CD4-positive, alpha-beta T cell treated with Interleukin-4 for 1 hour (primary cell): ENCODE measurements at regions not wholly inside any gene's neighbourhood (a gene's known extent, or its start where the extent isn't known, plus 50 kb on each side); places are given as distances from the start of the nearest gene placed in this dataset.
A peak's percentile ranks its signal among the peaks of the same experiment; 100 is the strongest.

Source experiments
- DNase-seq, 2 donors: peaks; one replicate each; pipeline ENCODE4 v3.0.0-alpha.2; 2020 to 2022

DNA sequence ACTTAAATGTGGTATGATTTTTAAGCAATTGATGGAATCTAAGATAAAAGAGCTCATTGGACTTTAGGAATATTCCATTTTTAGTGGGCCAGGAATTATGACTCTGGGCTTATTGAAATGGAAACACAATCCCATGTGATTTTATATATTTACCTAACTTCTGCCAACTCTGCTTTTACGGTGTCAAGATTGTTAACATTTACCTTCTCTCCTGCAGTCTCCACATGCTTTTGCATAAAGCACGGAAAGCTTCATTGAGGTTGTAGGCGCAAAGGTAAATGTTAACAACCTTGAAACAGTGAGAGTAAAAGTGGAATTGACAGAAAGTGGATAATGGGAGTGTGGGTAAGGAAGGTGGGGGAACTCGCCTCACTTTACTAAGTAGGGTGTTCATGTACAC, 468.1 kb downstream of the PMP22 start:
- no peak for DNase-seq

DNA sequence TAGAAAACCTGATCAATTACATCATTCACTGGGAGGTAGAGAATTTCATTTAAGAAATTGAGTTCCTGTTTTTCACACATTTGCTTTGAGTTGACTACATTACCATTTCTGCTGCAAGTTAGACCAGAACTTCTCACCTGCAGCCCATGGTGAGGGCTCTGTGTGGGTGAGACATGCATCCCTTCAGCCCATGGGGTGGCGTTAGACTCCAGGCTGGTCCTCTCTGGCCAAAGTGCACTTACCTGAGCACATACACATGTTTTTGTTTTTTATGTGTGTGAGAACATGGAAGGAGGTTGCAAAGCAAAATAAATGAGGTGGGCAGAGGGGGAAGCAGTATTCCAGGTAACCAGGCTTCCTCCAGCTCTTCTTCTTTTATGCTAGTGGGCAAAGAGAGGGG, 470.2 kb downstream of the PMP22 start:
- no peak for DNase-seq

DNA sequence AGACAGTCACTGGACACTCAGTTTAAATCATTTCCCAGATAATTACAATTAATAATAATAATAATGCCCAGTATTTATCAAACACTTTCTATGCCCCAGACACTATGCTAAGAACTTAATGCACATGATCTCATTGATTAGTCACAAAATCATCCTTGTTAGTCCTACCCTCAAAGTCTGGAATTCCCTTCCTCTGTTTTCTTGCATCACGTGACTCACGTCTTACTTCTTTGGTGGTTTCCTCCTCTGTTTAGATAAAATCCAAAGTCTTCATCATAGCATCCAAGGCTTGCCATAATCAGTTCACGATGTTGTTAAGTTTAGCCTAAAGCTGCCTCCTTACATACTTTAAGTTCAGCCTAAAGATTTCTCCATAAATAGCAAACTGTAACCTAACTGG, 471.9 kb downstream of the PMP22 start:
- no peak for DNase-seq

DNA sequence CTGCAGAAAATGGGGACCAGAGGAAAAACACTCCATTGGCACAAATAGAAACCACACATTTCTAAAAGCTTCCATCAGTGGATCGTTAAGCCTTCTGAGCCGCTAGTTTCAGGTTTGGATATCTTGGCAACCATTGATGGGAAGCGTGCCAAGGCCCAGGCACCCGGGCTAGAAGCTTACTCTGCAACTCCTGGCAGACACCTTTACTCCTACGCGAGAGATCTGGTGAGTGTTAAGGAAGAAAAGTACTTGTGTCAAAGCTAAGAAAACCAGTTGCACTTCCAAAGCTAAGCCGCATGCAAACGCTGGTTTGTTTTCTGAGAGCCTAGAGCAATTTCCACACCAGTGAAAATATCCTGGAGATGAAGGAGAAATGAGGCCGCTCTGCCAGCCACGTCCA, 472.4 kb downstream of the PMP22 start:
- no peak for DNase-seq

DNA sequence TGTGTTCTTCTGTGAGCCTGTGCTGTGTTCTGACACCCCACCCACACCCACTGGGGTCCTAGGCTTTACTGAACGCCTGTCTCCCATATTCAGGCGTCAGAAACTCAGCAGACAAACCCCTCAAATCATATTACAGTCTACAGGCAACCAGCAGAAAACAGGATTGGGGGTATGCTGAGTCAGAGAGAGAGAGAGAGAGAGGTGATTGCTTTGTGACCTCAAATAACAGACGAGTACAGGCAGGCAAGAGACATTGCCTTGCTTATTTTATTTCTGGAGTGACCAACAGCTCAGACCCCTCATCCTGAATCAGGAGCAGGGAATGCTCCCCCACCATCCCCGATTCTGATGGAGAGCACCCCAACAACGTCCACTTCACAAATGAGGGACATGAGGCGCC, 473.9 kb downstream of the PMP22 start:
- no peak for DNase-seq

DNA sequence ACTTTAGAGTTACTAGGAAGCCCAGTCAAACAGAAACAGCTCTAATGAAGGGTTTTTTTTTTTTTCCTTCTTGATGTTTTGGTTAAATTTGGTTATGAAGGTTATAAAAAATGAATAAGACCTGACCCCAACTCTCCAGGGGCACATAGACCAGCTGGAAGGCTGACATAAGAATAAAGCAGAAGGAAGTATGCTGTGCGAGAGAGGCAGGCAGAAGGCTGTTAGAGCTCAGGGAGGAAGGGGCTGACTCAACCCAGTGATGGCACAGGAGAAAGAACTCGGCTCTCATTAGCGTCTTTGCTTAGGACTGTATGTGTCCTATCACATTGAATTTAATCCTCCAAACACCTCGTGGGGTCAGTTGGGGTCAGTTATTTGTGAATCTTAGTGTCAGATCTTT, 474.6 kb downstream of the PMP22 start:
- DNase-seq: peak in 1 of 2 donors; percentile 14

DNA sequence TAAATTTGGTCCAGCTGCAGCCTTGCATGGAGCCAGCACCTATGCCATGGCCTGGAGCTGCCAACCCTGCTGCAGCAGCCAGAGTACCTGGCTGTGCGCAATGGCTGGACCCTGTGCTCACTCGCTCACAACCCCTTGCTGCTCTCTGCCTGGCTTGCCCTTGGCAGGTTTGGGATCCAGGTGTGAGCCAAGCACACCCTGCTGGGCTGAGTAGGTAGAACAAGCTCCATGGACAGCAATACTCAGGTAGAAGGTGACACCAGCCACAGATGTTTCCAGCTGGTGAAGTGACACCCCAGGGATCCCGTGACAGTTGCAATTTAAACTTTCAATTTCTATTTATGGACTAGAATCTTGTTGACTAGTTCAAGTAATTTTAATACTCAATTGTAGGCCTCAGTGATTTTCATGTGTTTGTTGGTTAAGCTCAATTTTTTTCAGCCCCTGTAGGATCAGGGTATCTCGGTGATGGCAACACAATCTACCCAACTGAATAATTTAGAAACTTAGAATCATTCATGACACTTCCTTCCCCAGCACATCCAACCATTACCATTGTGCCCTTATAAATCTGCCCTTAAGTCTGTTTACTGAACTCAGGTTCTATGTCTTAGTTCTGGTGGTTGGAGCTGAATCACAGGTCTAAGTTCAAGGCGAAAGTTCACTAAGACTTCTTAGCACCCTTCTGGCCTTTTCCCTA, 480.0 kb downstream of the PMP22 start:
- peak; percentile 24 to 35 for DNase-seq

DNA sequence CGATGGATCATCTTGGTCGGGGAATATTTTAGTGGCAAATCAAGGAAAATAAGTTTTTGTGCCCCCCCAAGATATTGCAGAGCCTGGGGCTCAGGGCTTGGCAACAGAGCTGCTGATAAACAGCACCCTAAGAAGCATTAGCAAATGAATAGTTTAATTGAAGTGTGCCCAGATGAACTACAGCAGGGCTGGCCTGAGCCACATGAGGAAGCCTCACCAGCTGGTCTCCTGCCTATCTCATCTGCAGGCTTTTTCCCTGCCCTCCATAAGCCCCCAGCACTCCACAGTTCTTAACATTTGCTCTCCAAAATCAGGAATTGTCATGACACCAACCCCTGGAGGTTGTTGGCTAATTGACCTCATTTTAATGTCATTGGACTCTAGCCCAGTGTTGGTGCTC, 480.2 kb downstream of the HS3ST3B1 start:
- DNase-seq: no peak

DNA sequence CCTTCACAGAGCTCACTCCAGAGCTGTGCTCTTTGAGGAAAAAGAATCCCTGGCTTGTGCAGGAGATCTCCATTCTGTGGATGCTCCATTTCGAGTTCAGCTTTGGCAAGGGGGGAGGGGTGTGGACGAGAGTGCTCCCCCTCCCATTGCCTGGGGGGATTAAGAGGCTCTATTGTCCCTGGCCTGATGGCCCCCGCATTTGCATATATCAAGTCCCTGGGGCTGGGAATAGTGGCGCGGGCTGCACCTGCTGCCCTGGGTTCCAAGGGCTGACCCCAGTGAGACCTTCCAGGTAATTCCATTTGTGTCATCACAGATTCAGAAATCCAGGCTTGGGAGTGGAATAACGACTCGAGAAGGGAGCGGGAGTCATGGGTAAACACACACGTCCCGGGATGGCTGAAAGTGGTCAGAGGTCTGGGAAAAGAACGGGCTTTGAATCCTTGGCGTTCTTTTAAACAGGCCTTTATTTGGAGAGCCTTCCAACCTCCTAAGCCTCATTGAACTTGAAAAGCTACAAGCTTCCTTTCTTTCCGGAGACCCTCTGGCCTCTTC, 479.3 kb downstream of the HS3ST3B1 start:
- no peak for DNase-seq

DNA sequence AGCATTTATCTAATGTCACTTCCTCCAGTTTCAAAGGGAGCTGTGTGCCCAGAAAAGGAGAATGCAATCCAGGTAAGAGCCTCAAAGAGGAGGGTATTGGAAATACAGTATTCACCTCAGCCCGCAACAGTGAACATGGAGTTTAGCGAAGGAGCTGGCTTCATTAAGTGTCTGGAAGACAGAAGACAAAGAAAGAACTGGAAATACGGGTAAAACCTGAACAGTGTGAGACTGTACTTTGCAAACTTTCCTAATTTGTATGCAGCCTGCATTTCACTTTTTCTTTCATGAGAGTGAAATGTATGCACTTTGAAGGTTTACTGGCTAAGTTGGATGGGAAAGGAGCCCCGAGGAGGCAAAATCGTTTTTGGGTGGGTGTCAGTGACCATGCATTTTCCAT, 478.4 kb downstream of the HS3ST3B1 start:
- no peak for DNase-seq

DNA sequence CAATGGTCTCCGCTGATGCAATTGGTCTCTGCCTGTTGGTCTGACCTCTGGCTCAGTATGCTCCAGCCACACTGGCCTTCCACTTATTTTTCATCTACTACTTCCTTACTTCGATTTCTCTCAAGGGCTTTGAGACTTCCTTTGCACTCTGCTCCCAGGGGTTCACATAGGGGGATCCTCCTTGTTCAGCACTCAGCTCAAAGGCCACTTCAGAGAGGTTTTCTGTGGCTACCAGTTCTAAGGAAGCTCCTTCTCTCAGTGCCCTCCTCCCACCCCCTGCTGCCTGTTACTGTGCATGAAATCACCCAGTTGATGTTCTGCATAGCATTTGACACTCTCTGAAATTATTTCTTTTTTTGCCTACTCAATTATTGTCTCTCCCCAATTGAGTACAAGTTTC, 476.4 kb downstream of the HS3ST3B1 start:
- no peak for DNase-seq

DNA sequence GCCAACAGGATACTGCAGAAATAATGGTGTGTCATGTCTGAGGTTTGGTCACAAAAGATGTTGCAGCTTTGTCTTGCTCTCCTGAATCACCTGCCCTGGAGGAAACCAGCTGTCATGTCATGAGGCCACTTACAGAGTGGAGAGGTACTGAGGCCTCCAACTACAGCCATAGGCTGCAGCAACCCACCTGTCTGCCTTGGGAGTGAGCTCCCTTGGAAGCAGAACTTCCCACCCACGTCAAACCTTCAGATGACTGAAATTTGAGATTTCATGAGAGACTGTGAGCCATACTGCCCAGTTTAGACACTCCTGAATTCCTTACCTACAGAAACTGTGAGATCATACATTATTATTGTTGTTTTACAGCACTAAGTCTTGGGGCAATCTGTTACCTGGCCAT, 475.9 kb downstream of the HS3ST3B1 start:
- DNase-seq: no peak

DNA sequence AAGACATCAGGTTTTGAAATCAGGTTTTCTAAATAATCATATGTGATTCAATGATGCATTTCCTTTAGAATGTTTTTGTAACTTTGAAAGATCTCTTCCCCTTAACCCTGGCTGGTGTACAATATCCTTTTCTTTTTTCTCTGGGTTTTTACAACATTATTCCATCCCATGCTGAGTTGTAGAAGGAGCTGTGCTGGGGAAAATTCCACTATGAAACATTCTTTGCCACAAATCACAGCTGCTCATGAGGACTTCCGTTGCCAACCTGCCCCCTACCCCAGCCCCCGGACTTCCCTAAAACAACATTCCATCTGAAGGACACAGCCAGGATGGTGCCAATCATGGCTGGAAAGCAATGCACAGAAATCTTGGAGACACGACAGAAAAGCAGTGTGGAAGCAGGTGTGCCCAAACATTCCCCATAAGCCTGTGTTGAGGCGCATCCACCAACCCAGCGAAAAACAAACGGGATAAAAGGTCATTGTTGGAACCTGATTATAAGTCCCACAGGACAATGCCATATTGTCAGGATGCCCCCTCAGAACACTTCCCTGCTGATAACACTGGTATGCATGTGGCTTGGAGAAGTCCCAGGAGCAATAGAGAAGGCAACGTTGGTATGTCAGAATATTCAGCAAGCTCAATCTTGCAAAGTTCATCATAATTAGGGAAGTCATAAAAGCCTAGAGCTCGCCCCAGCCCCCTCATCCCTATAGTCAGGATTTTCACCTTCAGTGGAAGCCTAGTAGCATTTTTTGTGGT, 475.0 kb downstream of the HS3ST3B1 start:
- DNase-seq: no peak

DNA sequence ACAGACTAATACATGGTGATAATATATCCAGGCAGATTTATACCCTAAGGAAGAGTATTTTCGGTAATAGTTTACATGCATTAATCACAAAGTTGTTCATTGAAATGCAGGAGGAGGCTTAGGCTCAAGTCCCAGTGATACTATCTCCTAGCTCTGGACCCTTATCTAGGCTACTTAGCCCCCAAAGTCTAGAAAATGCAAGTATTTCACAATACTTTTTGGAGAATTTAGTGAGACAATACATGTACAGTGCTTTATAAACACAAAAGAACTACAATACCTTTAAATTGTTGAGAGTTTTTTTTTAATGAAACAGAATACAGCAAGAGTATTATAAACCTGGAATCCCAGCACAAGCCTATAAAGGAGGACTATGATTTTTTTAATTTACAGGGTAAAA, 473.9 kb downstream of the HS3ST3B1 start:
- no peak for DNase-seq

DNA sequence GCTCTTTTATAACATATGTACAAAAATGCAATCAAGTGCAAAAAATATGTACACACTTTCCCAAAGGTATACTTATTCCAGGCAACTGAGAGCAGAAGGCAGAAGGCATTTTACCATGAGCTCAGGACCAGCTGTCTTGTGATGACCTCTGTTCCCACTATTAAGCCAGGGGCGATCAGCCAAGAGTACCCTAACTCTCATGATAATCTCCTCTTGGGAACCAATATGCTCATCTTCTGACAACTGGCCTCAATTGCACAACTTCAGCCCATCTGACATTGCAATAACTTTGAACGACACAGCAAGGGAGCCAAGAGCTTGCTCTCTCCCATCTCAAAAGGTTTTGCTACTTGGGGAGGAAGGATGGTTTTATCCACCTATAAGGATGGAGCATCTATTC, 471.9 kb downstream of the HS3ST3B1 start:
- DNase-seq: no peak

DNA sequence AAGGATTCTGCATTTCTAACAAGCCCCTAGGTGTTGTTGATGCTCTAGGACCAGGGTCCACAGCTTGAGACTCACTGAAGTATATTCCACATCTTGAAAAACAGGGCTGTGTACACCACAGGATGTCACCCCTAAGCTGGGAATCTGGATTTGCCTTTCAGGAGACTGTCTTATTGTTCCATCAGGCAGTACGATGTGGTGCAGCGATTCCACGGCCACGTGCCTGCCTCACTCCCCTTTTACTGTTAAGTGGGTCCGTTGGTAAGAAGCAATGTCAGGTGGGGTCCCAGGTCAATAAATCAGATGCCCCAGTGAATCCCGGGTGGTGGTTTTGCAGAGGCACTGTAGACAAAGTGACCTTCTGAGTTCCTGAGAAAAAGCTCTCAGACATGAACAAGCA, 470.7 kb downstream of the HS3ST3B1 start:
- DNase-seq: no peak

DNA sequence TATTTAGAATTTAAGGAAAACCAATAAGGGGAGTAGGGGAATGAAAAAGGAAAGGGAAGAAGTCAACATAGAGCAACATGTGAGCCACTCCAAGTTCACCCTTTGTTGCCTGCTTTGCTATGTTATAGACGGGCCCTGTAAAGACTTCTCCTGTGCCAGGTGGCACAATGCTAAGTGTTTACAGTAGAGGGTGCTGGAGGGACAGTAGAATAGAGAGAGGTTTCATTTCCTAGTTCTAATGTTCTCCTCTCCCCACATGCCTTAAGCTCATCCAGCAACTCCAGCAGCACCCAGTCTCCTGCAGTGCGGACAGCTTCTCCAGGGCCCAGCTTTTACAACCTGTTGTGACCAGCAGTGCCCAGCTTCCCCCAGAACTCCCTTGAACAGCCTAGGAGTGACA, 468.0 kb downstream of the HS3ST3B1 start:
- DNase-seq: no peak

DNA sequence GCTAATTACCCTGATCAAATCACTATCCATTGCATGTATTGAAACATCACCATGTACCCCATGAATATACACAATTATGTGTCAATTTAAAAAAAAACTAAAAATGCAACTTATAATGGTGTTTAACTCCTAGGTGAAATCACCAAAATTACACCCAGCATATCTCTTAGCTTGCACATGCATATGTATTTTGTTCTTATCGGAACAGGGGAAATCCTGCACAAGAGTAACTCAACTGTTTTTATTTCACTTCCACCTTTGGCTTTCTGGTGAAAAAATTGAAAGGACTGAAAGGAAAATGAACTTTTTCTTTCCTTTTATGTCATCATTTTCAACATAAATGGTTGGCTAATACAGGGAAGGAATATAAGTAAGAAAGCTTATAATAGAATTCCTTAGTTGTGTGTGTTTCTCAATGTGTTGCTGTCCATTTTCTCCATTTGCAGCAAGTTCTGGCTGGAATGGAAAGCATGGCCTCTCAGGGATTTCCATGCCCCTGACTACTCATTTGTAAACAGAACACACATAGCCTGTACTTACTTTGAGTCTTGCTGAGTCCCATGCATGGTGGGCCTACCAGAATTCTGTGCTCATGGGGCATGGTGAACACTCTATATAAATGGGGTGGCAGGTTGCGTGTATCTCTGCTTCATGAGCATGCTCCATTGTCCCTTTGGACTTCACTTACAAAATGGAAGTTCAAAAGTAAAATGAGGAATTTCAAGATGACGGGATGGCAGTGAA, 462.0 kb downstream of the HS3ST3B1 start:
- DNase-seq: no peak

DNA sequence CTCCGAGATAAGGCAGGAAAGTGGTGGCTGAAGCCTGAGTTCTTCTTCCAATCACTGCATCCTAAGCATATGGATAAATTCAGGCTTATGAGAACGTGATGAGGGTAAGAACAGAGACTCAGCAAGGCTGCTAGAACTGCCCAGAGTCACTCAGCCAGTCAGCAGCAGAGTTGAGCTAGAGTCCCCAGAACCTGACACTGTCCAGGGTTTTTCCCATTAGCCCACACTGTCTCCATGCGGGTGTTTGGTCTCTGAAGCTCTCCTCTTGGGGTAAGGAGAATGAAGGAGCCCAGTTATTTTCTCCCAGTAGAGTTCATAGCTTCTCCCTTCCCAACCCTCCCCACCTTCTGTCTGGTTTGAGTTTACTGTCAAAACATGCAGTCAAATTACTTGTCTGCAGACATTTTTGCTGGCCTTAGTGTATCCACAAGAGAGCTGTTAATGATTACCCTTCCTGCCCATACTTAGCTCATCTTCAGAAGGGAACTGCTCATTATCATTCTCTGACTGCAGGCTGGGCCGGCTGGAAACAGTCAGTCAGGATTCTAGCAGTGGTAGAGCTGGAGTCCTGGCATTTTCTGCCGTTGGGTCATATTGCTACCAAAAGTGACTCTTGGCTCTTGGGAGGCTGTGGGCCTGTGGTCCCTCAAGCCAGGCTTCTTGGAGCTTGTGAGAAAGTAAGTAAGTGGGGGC, 460.0 kb downstream of the HS3ST3B1 start:
- no peak for DNase-seq

DNA sequence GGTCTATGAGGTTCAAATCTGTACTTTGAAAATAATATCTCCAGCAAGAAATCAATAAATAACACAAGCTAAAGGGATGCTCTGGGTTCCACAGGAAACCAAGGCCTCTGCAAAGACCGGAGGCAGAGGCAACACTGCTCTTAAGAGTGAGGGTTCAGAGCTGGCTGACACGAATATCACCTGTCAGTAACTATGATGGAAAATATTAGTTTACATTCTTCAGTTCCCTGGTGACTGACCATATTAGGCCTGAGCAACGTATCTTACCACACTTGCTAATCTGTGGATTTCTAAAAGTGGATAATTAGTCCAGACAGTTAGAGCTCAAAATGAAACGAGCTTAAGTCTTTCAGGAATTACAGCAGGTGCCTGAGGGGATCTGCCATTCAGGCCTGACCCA, 459.3 kb downstream of the HS3ST3B1 start:
- DNase-seq: no peak

DNA sequence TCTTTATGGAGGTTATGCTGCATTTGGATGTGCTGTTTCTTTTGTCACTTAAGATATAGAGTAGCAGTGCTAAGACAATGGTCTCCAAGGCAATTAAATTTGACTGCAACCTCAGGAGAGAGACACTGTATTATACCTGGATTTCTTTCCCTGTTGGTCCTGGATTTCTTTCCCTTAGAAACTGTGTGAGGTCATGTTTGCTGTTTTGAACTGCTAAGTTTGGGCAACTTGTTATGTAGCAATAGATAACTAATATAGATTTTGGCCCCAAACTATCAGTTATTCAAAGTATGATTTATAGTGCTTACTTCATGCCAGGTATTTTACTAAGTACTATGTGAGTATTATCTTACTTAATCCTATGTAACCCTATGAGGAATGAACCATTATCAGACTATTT, 458.4 kb downstream of the HS3ST3B1 start:
- DNase-seq: no peak

DNA sequence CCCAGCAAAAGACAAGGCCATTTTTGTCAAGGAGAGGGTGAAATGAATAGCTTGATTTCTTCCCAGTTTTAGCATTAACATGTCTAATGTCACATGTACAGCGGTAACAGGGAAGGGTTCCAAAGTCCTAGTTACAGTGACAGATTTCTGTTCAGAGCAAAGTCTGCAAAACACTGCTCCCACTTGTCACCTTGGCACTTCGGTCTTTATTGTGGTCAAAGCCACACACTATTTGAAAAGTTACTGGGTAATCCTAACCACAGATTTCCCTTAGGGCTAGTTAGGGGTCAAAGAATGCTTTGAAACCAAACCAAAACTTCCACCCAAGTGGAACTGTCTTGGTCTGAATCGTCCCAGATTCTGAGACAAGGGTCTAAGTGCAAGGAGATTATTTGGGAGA, 455.6 kb downstream of the HS3ST3B1 start:
- DNase-seq: no peak

DNA sequence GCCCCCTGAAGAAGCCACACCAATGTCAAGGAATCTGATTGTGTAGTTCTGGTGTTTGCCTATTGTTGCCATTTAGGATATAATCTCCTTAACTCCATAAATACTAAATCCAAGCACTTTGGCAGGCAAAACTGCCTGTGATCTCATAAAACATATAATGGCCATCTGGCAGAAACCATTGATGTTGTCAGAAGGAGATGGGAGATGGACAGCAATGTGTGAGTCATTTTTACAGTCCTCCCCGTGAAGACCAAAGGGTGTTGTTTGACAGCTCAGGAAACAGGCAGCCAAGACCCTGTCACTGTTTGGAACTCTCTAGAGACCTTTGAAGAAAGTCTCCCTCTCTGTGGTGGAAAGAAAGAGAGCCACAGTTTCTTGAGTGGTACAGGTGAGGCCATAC, 454.1 kb downstream of the HS3ST3B1 start:
- no peak for DNase-seq
